Bronchial epithelial cell (primary cell): ENCODE measurements at regions not wholly inside any gene's neighbourhood (a gene's known extent, or its start where the extent isn't known, plus 50 kb on each side); places are given as distances from the start of the nearest gene placed in this dataset.
A peak's percentile ranks its signal among the peaks of the same experiment; 100 is the strongest.
"Not testable (repeated sequence)": the region's sequence is repeated elsewhere in the genome, so short reads cannot be mapped to it uniquely, and the experiment has no call there.

Experiments used
- DNase-seq: peaks from one replicate; pipeline ENCODE4 v3.0.0-alpha.2; 2010; ENCODE audit warnings: low read depth
- FAIRE-seq: peaks from 2 replicates; lab custom pipeline; 2011; peaks lifted over from hg19 to GRCh38; lab: Jason Lieb, UNC
- H3K27me3 ChIP-seq: 2 replicates; pipeline ENCODE4 v1.5.1; 2011; ENCODE audit warnings: low read length; ENCODE audit not compliant: control insufficient read depth, insufficient read depth
- H3K36me3 ChIP-seq: 2 replicates; pipeline ENCODE4 v1.5.1; 2011; ENCODE audit warnings: low read length; ENCODE audit not compliant: control insufficient read depth, insufficient read depth
- H3K4me3 ChIP-seq: 2 replicates; pipeline ENCODE4 v1.5.1; 2011; ENCODE audit warnings: mild to moderate bottlenecking, low read depth, low read length, control low read depth
- TF ChIP-seq, protein P1 (sequence below): IDR thresholded peaks from 2 replicates; pipeline ENCODE4 v1.5.1; 2011; ENCODE audit warnings: mild to moderate bottlenecking, moderate library complexity, low read length, control low read depth, inconsistent platforms; ENCODE audit not compliant: insufficient read depth, severe bottlenecking

DNA sequence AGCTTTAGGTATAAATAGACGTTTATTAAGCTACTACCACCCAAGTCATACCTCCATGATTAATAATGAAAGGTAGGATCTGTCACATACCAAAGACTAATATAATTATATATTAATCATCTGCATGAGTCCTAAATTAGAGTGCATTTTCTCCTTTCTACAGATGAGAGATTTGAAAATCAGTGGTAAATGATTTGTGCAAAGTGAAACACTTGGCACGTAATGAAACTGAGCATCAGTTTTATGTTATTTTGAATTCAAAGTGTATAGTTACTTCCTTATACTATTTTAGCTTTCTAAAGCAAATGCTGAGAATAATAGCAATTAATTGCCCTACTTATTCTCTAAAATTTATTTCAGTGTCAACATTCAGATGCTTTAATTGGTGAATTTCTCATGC, 615.3 kb downstream of the TRIB2 start:
- no peak overlapping the region for H3K4me3 ChIP-seq
- H3K27me3 ChIP-seq, result no peaks in the 10 kb centered on the region
- TF ChIP-seq, protein P1, sequence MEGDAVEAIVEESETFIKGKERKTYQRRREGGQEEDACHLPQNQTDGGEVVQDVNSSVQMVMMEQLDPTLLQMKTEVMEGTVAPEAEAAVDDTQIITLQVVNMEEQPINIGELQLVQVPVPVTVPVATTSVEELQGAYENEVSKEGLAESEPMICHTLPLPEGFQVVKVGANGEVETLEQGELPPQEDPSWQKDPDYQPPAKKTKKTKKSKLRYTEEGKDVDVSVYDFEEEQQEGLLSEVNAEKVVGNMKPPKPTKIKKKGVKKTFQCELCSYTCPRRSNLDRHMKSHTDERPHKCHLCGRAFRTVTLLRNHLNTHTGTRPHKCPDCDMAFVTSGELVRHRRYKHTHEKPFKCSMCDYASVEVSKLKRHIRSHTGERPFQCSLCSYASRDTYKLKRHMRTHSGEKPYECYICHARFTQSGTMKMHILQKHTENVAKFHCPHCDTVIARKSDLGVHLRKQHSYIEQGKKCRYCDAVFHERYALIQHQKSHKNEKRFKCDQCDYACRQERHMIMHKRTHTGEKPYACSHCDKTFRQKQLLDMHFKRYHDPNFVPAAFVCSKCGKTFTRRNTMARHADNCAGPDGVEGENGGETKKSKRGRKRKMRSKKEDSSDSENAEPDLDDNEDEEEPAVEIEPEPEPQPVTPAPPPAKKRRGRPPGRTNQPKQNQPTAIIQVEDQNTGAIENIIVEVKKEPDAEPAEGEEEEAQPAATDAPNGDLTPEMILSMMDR, result no peak
- FAIRE-seq, result no peak
- DNase-seq, result no peak
- H3K36me3 ChIP-seq, result no peaks in the 10 kb centered on the region

DNA sequence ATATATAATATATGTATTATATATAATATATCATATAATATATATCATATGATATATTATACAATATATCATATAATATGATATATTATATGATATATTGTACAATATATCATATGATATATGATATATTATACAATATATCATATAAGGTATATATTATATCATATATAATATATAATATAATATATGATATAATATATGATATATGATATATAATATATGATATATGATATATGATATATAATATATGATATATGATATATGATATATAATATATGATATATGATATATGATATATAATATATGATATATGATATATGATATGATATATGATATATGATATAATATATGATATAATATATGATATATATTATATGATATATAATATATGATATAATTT, 617.3 kb downstream of the TRIB2 start:
- DNase-seq, result peak; percentile 62
- H3K27me3 ChIP-seq, H3K36me3 ChIP-seq, H3K4me3 ChIP-seq, FAIRE-seq: not testable (repeated sequence)

DNA sequence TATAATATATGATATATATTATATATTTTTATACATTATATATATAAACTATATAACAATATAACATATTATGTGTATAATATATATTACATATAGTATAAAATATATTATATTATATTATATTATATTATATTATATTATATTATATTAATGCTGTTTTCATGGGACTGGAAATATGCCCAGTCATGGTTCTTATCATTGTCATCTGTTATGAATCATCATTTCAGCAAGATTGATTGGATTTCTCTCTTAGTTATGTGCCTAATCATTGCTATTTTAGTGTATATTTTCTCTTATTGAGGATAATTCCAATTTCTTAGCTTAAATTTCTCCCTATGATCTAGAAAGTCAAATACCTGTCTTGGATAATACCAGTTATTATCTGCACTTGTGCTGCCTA, 617.8 kb downstream of the TRIB2 start:
- Histone ChIP-seq H3K4me3 (no peak overlapping the region), H3K36me3 (no peaks in the 10 kb centered on the region), H3K27me3 (no peaks in the 10 kb centered on the region)
- DNase-seq (no peak), FAIRE-seq (no peak)
- TF ChIP-seq, protein P1, result no peak

DNA sequence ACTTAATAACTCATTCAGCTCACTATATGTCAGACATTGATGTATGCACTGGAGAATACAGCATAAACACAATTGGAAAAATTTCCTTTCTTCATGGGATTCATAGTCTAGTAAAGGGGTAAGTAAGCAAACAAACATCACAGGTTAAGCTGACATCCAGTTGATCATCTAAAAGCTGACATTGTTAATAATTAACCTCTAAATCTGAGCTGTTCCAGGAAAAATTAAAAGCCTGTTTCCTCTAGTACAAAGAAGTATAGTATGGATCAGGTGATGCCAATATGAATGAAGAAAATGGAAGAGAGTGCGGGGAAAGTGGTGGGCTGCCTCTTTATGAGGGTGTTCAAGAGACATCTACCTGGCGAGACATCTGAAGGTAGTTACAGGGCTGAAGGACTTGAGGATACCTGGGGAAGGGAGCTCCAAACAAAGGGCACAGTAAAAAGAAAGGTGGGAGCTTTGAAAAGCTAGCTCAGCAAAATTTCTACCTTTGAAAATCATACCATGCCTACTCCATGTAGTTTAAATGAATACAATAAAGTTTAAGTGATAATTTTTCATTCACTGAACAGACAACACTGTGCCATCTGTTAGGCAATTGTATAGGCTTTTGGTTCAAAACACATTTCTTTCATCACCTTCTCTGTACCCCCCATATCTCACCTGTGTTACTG, 619.3 kb downstream of the TRIB2 start:
- TF ChIP-seq, protein P1, result no peak
- H3K4me3 ChIP-seq, result no peak overlapping the region
- DNase-seq (no peak), FAIRE-seq (no peak)
- no peaks in the 10 kb centered on the region for H3K36me3 ChIP-seq
- no peaks in the 10 kb centered on the region for H3K27me3 ChIP-seq

DNA sequence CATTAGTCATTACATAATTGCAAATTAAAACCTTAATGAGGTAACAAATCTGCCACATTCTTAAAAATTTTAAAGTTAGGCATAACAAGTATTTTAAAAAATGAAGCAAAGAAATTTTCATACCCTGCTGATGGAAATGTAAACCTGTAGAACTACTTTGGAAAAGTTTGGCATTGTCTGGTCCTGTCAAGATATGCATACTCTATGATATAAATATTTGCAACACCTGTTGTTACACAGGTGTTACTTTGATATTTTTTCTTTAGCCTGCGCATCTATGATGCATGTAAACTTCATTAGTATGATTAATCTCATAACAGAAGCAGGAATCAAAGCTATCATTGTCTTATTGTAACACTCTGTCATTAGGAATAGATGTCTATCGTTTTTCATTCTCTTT, 634.3 kb downstream of the TRIB2 start:
- DNase-seq (no peak), FAIRE-seq (no peak)
- H3K27me3 ChIP-seq, result no peaks in the 10 kb centered on the region
- no peak overlapping the region for H3K4me3 ChIP-seq
- no peaks in the 10 kb centered on the region for H3K36me3 ChIP-seq
- TF ChIP-seq, protein P1, result no peak

DNA sequence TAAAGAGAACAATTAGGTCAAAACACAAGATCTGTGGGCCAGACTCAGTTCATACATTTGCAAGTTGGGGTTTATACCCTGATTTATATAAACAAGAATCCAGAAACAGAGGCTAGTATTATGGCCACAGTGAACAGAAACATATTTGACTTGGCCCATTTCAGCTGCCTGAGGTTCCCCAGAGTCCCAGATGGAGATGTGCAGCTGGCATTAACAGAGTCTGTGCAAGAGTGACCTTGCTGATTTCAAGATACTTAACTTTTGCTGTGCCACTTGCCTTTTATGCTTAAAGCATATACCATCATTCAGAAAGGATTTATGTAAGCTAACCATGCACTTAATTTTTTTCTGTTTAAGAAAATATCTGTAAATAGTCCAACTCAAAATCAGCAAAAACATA, 636.3 kb downstream of the TRIB2 start:
- Histone ChIP-seq H3K27me3 (no peaks in the 10 kb centered on the region), H3K36me3 (no peaks in the 10 kb centered on the region), H3K4me3 (no peak overlapping the region)
- FAIRE-seq (no peak), DNase-seq (no peak)
- TF ChIP-seq, protein P1, result no peak
